WTC11 (cell line): ENCODE measurements at regions not wholly inside any gene's neighbourhood (a gene's known extent, or its start where the extent isn't known, plus 50 kb on each side); places are given as distances from the start of the nearest gene placed in this dataset.

ENCODE experiments used
- ATF3 ChIP-seq: sonication (generic); formaldehyde crosslinking; conservative IDR thresholded peaks from 2 replicates; pipeline ENCODE4 v1.8.1; 2022; ENCODE audit warnings: mild to moderate bottlenecking, missing genetic modification reagents
- CREM ChIP-seq: sonication (generic); formaldehyde crosslinking; IDR thresholded peaks from 2 replicates; pipeline ENCODE4 v1.8.1; 2022; ENCODE audit warnings: mild to moderate bottlenecking, missing genetic modification reagents, moderate library complexity
- CTCF ChIP-seq: fragments of 200-600 bp; IDR thresholded peaks from 2 replicates; pipeline ENCODE4 v1.8.0; 2022; ENCODE audit warnings: antibody characterized with exemption
- E2F4 ChIP-seq: sonication (generic); formaldehyde crosslinking; IDR thresholded peaks from 2 replicates; pipeline ENCODE4 v1.8.1; 2022; ENCODE audit warnings: low read depth, mild to moderate bottlenecking, moderate library complexity, missing genetic modification reagents, borderline replicate concordance
- TEAD1 ChIP-seq: sonication (generic); formaldehyde crosslinking; IDR thresholded peaks from 2 replicates; pipeline ENCODE4 v1.8.0; 2022; ENCODE audit warnings: mild to moderate bottlenecking, missing genetic modification reagents
- TP53 ChIP-seq: sonication (generic); formaldehyde crosslinking; IDR thresholded peaks from 2 replicates; pipeline ENCODE4 v1.8.1; 2023; ENCODE audit warnings: mild to moderate bottlenecking, missing genetic modification reagents
- ZNF219 ChIP-seq: sonication (generic); formaldehyde crosslinking; IDR thresholded peaks from 2 replicates; pipeline ENCODE4 v1.8.0; 2023; ENCODE audit warnings: missing genetic modification reagents, mild to moderate bottlenecking, borderline replicate concordance
- ZSCAN18 ChIP-seq: fragments of 250-450 bp; sonication (Bioruptor Pico); IDR thresholded peaks from 2 replicates; pipeline ENCODE4 v2.1.2; 2022; ENCODE audit warnings: mild to moderate bottlenecking, moderate library complexity
- TF ChIP-seq, protein P1 (sequence below): sonication (generic); formaldehyde crosslinking; IDR thresholded peaks from 2 replicates; pipeline ENCODE4 v1.8.0; 2022; ENCODE audit warnings: mild to moderate bottlenecking, missing genetic modification reagents
- TF ChIP-seq, protein P2 (sequence below): sonication (generic); formaldehyde crosslinking; IDR thresholded peaks from 2 replicates; pipeline ENCODE4 v1.8.0; 2022; ENCODE audit warnings: mild to moderate bottlenecking, missing genetic modification reagents

GRCh38 chr4:15291122-15291521 lies 136.7 kb upstream of the C1QTNF7 start:
- TF ChIP-seq CTCF (no peak), TEAD1 (no peak), TP53 (CRISPR knock-in tag) (no peak), ZSCAN18 (no peak), ATF3 (CRISPR knock-in tag) (no peak), ZNF219 (CRISPR knock-in tag) (no peak), E2F4 (no peak), CREM (CRISPR knock-in tag) (no peak)
- TF ChIP-seq, protein P1, sequence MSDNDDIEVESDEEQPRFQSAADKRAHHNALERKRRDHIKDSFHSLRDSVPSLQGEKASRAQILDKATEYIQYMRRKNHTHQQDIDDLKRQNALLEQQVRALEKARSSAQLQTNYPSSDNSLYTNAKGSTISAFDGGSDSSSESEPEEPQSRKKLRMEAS = no peak
- TF ChIP-seq, protein P2, sequence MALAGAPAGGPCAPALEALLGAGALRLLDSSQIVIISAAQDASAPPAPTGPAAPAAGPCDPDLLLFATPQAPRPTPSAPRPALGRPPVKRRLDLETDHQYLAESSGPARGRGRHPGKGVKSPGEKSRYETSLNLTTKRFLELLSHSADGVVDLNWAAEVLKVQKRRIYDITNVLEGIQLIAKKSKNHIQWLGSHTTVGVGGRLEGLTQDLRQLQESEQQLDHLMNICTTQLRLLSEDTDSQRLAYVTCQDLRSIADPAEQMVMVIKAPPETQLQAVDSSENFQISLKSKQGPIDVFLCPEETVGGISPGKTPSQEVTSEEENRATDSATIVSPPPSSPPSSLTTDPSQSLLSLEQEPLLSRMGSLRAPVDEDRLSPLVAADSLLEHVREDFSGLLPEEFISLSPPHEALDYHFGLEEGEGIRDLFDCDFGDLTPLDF = no peak
